Progenitor cell of endocrine pancreas (in vitro differentiated cells): ENCODE measurements at regions not wholly inside any gene's neighbourhood (a gene's known extent, or its start where the extent isn't known, plus 50 kb on each side); places are given as distances from the start of the nearest gene placed in this dataset.

Experiments used
- DNase-seq: peaks from one replicate; pipeline ENCODE4 v3.0.0; 2021; ENCODE audit warnings: low spot score; ENCODE audit not compliant: unreplicated experiment
- H3K27ac Mint-ChIP-seq: 2 replicates; pipeline ENCODE4 v1.8.0; 2021; ENCODE audit warnings: mild to moderate bottlenecking, moderate library complexity, mixed read lengths
- H3K27me3 Mint-ChIP-seq: 2 replicates; pipeline ENCODE4 v1.8.0; 2021; ENCODE audit warnings: mixed read lengths
- H3K36me3 Mint-ChIP-seq: 2 replicates; pipeline ENCODE4 v1.8.0; 2022; ENCODE audit warnings: mixed read lengths; ENCODE audit not compliant: insufficient read depth
- H3K4me1 Mint-ChIP-seq: 2 replicates; pipeline ENCODE4 v1.8.0; 2021; ENCODE audit warnings: low read depth, mixed read lengths
- H3K4me3 Mint-ChIP-seq: 2 replicates; pipeline ENCODE4 v1.8.0; 2021; ENCODE audit warnings: low read depth, mild to moderate bottlenecking, moderate library complexity, mixed read lengths
- H3K9me3 Mint-ChIP-seq: 2 replicates; pipeline ENCODE4 v1.8.0; 2021; ENCODE audit warnings: low read depth, mixed read lengths
- TF ChIP-seq, protein P1 (sequence below): fragments of 200-600 bp; sonication (generic); IDR thresholded peaks from one replicate; pipeline ENCODE4 v1.5.0; 2021; ENCODE audit warnings: antibody characterized with exemption, mild to moderate bottlenecking; ENCODE audit not compliant: unreplicated experiment

DNA sequence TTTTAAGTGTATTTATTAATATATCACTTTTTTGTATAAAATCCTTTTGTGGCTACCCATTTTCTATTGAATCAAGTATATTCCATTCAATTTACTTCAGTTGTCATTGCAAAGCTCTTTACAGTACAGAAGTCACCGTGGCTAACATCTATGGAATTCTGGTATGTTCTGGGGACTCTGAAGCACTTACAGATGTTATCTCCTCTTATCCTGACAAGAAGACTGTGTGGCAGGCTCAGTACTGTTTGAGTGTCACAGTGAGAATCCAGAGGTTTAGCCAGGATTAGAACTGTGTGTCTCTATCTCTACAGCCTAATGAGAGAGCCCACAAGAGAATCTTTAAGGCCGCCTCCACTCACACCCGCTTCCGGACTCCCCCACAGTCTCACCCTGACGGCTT, 78.2 kb upstream of the SORBS2 start:
- Mint-ChIP-seq H3K27ac (no peak overlapping the region), H3K4me3 (no peak overlapping the region), H3K9me3 (peaks cover 13% of the 10 kb centered on the region), H3K4me1 (no peaks in the 10 kb centered on the region), H3K27me3 (no peaks in the 10 kb centered on the region), H3K36me3 (no peaks in the 10 kb centered on the region)
- DNase-seq: no peak
- TF ChIP-seq, protein P1, sequence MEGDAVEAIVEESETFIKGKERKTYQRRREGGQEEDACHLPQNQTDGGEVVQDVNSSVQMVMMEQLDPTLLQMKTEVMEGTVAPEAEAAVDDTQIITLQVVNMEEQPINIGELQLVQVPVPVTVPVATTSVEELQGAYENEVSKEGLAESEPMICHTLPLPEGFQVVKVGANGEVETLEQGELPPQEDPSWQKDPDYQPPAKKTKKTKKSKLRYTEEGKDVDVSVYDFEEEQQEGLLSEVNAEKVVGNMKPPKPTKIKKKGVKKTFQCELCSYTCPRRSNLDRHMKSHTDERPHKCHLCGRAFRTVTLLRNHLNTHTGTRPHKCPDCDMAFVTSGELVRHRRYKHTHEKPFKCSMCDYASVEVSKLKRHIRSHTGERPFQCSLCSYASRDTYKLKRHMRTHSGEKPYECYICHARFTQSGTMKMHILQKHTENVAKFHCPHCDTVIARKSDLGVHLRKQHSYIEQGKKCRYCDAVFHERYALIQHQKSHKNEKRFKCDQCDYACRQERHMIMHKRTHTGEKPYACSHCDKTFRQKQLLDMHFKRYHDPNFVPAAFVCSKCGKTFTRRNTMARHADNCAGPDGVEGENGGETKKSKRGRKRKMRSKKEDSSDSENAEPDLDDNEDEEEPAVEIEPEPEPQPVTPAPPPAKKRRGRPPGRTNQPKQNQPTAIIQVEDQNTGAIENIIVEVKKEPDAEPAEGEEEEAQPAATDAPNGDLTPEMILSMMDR: no peak

DNA sequence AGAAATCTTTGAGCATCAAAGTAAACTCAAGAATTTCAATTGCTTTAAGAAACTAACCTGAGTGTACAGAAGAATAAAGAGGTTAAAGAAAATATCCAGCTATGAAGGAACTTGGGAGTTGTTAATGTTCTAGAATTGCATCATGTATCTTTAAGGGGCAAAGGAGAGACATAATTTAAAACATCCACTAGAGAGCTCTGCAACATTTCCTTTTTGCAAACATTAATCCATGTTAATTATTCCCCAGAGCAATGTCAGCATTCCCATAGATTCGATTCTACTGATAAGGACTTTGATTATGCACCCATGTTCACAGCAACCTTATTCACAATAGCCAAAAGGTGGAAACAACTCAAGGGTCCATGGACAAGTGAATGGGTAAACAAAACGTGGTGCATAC, 80.2 kb upstream of the SORBS2 start:
- no peak overlapping the region for H3K4me3 Mint-ChIP-seq
- TF ChIP-seq, protein P1: no peak
- H3K4me1 Mint-ChIP-seq: no peaks in the 10 kb centered on the region
- no peak for DNase-seq
- H3K27ac Mint-ChIP-seq: no peak overlapping the region
- H3K9me3 Mint-ChIP-seq: peaks cover 13% of the 10 kb centered on the region
- no peaks in the 10 kb centered on the region for H3K27me3 Mint-ChIP-seq
- H3K36me3 Mint-ChIP-seq: no peaks in the 10 kb centered on the region

DNA sequence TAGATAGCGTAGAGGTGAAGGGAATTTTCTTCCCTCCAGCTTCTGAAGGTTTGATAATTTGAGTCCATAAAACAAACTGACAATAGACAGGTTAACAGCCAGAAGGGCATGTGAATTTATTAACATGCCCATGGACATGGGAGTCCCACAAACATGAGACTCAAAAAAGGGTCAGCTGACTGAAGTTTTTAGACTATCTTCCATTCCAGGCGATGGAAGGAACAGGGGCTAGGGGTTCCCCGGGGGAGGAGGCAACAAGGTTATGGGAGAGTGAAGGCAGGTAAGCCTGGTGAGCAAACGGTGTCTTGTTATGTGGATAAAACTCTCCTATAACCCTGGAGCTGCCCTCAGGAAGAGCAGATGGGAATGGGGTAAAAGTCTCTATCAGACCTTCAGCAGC, 81.5 kb upstream of the SORBS2 start:
- Mint-ChIP-seq H3K36me3 (no peaks in the 10 kb centered on the region), H3K27me3 (no peaks in the 10 kb centered on the region), H3K9me3 (peaks cover 8% of the 10 kb centered on the region), H3K27ac (no peak overlapping the region), H3K4me1 (no peaks in the 10 kb centered on the region), H3K4me3 (no peak overlapping the region)
- TF ChIP-seq, protein P1: no peak
- DNase-seq: no peak

DNA sequence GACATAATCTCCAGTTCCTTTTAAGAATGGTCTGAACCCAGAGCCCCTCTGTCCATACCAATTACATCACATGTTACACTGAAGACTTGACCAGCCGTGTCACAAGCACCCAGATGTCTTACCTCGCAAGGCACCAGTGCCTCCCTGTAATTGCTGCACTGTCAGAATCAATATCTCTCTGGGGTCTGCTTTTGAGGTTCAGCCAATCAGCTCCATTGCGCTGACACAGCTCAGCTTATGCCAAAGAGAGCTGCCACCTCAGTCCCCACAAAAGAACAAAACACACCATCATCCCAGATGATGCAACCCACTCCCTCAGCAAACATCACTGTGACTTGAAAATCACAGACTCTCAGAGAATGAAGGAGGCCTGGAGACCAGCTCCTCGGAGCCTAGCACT, 82.5 kb upstream of the SORBS2 start:
- Mint-ChIP-seq H3K4me1 (no peaks in the 10 kb centered on the region), H3K4me3 (no peak overlapping the region), H3K36me3 (no peaks in the 10 kb centered on the region), H3K27ac (no peak overlapping the region), H3K9me3 (peaks cover 6% of the 10 kb centered on the region), H3K27me3 (no peaks in the 10 kb centered on the region)
- DNase-seq: no peak
- TF ChIP-seq, protein P1: no peak

DNA sequence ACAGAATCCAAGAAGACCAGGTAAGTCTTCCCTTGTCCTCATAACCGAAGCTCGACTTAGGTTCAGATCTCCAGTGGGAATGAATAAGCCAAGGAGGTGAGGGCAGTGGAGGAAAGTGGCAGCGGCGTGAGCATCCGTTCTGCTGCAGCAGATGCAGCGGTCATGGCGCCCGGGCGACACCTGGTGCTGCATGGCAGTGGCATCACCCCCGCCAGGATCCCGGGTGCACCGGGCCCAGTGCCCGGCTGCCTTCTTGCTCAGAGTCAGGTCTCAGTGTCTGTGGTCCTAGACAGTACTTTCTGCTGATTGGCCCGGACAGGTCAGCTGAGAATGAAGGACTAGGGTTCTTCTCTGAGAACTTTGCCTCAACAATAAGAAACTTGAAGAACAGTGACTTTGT, 83.4 kb upstream of the SORBS2 start:
- no peak for DNase-seq
- Mint-ChIP-seq H3K36me3 (no peaks in the 10 kb centered on the region), H3K27me3 (peaks cover 4% of the 10 kb centered on the region), H3K27ac (no peak overlapping the region), H3K4me1 (no peaks in the 10 kb centered on the region), H3K9me3 (peaks cover 6% of the 10 kb centered on the region), H3K4me3 (no peak overlapping the region)
- TF ChIP-seq, protein P1: no peak
